HEK293 (cell line): ENCODE measurements at regions not wholly inside any gene's neighbourhood (a gene's known extent, or its start where the extent isn't known, plus 50 kb on each side); places are given as distances from the start of the nearest gene placed in this dataset.

Source experiments
- CTCF ChIA-PET: fragments of 350-600 bp; formaldehyde crosslinking; extraction: SDS; loops from one replicate; lab custom pipeline; 2021; ENCODE audit warnings: antibody characterized with exemption; lab: Yijun Ruan, JAX
- POLR2A ChIA-PET: fragments of 300-600 bp; formaldehyde crosslinking; extraction: SDS; loops from one replicate; lab custom pipeline; 2020; ENCODE audit warnings: antibody characterized with exemption, inconsistent platforms; lab: Yijun Ruan, JAX
- H3K27ac ChIP-seq: fragments of 200-500 bp; sonication (Bioruptor generic); 2 replicates; pipeline ENCODE4 v1.5.1; 2014; ENCODE audit warnings: low read depth, low read length, control low read depth, inconsistent platforms; ENCODE audit errors: extremely low read depth
- H3K36me3 ChIP-seq, 2 experiments: fragments of 200-500 bp in 1 of 2; sonication (Bioruptor generic) in 1 of 2; 1 replicate in 1 of 2; 2 replicates in 1 of 2; pipeline ENCODE4 v1.5.1; 2014 to 2017; ENCODE audit warnings: inconsistent platforms in 2 of 2, low read length in 2 of 2; ENCODE audit not compliant: control insufficient read depth in 2 of 2, insufficient read depth in 1 of 2
- H3K4me1 ChIP-seq: fragments of 200-500 bp; sonication (Bioruptor generic); 2 replicates; pipeline ENCODE4 v1.5.1; 2014; ENCODE audit warnings: mild to moderate bottlenecking, low read length, inconsistent platforms; ENCODE audit not compliant: control insufficient read depth, insufficient read depth
- H3K4me3 ChIP-seq: 2 replicates; pipeline ENCODE4 v1.5.1; 2011; ENCODE audit warnings: low read depth, mild to moderate bottlenecking, control low read depth, low read length, moderate library complexity
- H3K9me3 ChIP-seq: fragments of 200-500 bp; sonication (Bioruptor generic); 2 replicates; pipeline ENCODE4 v1.5.1; 2014; ENCODE audit warnings: low read depth, low read length, inconsistent platforms; ENCODE audit not compliant: control insufficient read depth, insufficient read depth
- AEBP2 ChIP-seq: fragments of 450-650 bp; formaldehyde crosslinking; IDR thresholded peaks from 2 replicates; pipeline ENCODE4 v1.5.1; 2016; ENCODE audit warnings: missing biosample characterization, missing genetic modification characterization, borderline replicate concordance
- GLI4 ChIP-seq: fragments of 450-650 bp; formaldehyde crosslinking; IDR thresholded peaks from 2 replicates; pipeline ENCODE4 v1.5.1; 2016; ENCODE audit warnings: missing biosample characterization, missing genetic modification characterization
- IKZF3 ChIP-seq: fragments of 450-650 bp; IDR thresholded peaks from 2 replicates; pipeline ENCODE4 v1.5.0; 2018; ENCODE audit warnings: missing biosample characterization, mild to moderate bottlenecking, missing genetic modification characterization, moderate library complexity
- KLF16 ChIP-seq: fragments of 450-650 bp; formaldehyde crosslinking; IDR thresholded peaks from 2 replicates; pipeline ENCODE4 v1.5.1; 2017; ENCODE audit warnings: missing biosample characterization, missing genetic modification characterization
- KLF17 ChIP-seq: fragments of 450-650 bp; formaldehyde crosslinking; IDR thresholded peaks from 2 replicates; pipeline ENCODE4 v1.5.1; 2016; ENCODE audit warnings: missing biosample characterization, missing genetic modification characterization
- MYNN ChIP-seq: fragments of 450-650 bp; formaldehyde crosslinking; IDR thresholded peaks from 2 replicates; pipeline ENCODE4 v1.5.1; 2016; ENCODE audit warnings: missing biosample characterization, missing genetic modification characterization, borderline replicate concordance
- PRDM6 ChIP-seq: fragments of 450-650 bp; formaldehyde crosslinking; IDR thresholded peaks from 2 replicates; pipeline ENCODE4 v1.5.1; 2017; ENCODE audit warnings: missing biosample characterization, missing genetic modification characterization
- SETDB1 ChIP-seq: IDR thresholded peaks from one replicate; pipeline ENCODE4 v1.6.1; 2017; ENCODE audit warnings: mild to moderate bottlenecking, low read length, moderate library complexity, mixed read lengths; ENCODE audit not compliant: insufficient read length
- ZBTB10 ChIP-seq: fragments of 450-650 bp; formaldehyde crosslinking; IDR thresholded peaks from 2 replicates; pipeline ENCODE4 v1.5.1; 2016; ENCODE audit warnings: missing biosample characterization, missing genetic modification characterization
- ZBTB26 ChIP-seq: fragments of 450-650 bp; formaldehyde crosslinking; optimal IDR thresholded peaks from 2 replicates; pipeline ENCODE3; 2016; ENCODE audit warnings: missing biosample characterization, mild to moderate bottlenecking, missing genetic modification characterization
- ZNF155 ChIP-seq: fragments of 450-650 bp; formaldehyde crosslinking; IDR thresholded peaks from 2 replicates; pipeline ENCODE4 v1.5.1; 2016; ENCODE audit warnings: missing biosample characterization, missing genetic modification characterization
- ZNF19 ChIP-seq: fragments of 450-650 bp; formaldehyde crosslinking; IDR thresholded peaks from 2 replicates; pipeline ENCODE4; 2016; ENCODE audit warnings: missing biosample characterization, missing genetic modification characterization, low read depth
- ZNF324 ChIP-seq: fragments of 450-650 bp; formaldehyde crosslinking; IDR thresholded peaks from 2 replicates; pipeline ENCODE4 v1.5.1; 2016; ENCODE audit warnings: missing biosample characterization, missing genetic modification characterization
- ZNF391 ChIP-seq: fragments of 450-650 bp; formaldehyde crosslinking; IDR thresholded peaks from 2 replicates; pipeline ENCODE4 v1.5.1; 2016; ENCODE audit warnings: low read depth, missing biosample characterization, missing genetic modification characterization, borderline replicate concordance
- ZNF658 ChIP-seq: fragments of 450-650 bp; formaldehyde crosslinking; IDR thresholded peaks from 2 replicates; pipeline ENCODE4; 2016; ENCODE audit warnings: missing biosample characterization, missing genetic modification characterization
- ZNF664 ChIP-seq: fragments of 450-650 bp; formaldehyde crosslinking; IDR thresholded peaks from 2 replicates; pipeline ENCODE4 v1.5.1; 2016; ENCODE audit warnings: missing biosample characterization, missing genetic modification characterization
- ZNF785 ChIP-seq: fragments of 450-650 bp; formaldehyde crosslinking; IDR thresholded peaks from 2 replicates; pipeline ENCODE4 v1.5.1; 2016; ENCODE audit warnings: missing biosample characterization, missing genetic modification characterization
- ZNF843 ChIP-seq: fragments of 450-650 bp; formaldehyde crosslinking; IDR thresholded peaks from 2 replicates; pipeline ENCODE4 v1.5.1; 2016; ENCODE audit warnings: missing biosample characterization, missing genetic modification characterization

- H3K9me3 ChIP-seq = no peaks in the 10 kb centered on the region
- CTCF ChIA-PET = no interaction called here
- no peak overlapping the region for H3K4me3 ChIP-seq
- no peak overlapping the region for H3K27ac ChIP-seq
- peaks cover 7% of the 10 kb centered on the region for H3K4me1 ChIP-seq
- POLR2A ChIA-PET = no interaction called here
- no peaks in the 10 kb centered on the region for H3K36me3 ChIP-seq
- TF ChIP-seq KLF17 (tag by site-specific recombination) (no peak), KLF16 (no peak), ZNF664 (tag by site-specific recombination) (no peak), ZNF391 (no peak), ZNF785 (tag by site-specific recombination) (no peak), ZNF324 (tag by site-specific recombination) (no peak), ZNF155 (tag by site-specific recombination) (no peak), GLI4 (tag by site-specific recombination) (no peak), ZNF658 (tag by site-specific recombination) (no peak), IKZF3 (tag by site-specific recombination) (no peak)
These were observed 107.5 kb upstream of the SERPINE2 start for GRCh38 chr2:224146356-224147160.

GRCh38 chr2:224145751-224146355 is 106.8 kb upstream of the SERPINE2 start:
- Histone ChIP-seq H3K9me3 (no peaks in the 10 kb centered on the region), H3K4me3 (no peak overlapping the region)
- TF ChIP-seq SETDB1 (peak; percentile 16), ZBTB26 (no peak)
- TF ChIP-seq, all 188 proteins: peak for 1
- H3K27ac ChIP-seq = no peak overlapping the region
- no peaks in the 10 kb centered on the region for H3K36me3 ChIP-seq
- ChIA-PET CTCF (no interaction called here), POLR2A (no interaction called here)
- peaks cover 7% of the 10 kb centered on the region for H3K4me1 ChIP-seq

- ChIA-PET POLR2A (no interaction called here), CTCF (interaction anchor here (1.1 to 1.3 kb wide), 2 partner anchors 150 to 173 kb away, joined by 3 to 4 read pairs; no protein-coding TSS in a partner anchor)
- Histone ChIP-seq H3K36me3 (no peaks in the 10 kb centered on the region), H3K9me3 (no peaks in the 10 kb centered on the region), H3K4me1 (peaks cover 7% of the 10 kb centered on the region), H3K4me3 (no peak overlapping the region), H3K27ac (no peak overlapping the region)
- TF ChIP-seq PRDM6 (tag by site-specific recombination) (no peak), AEBP2 (no peak), ZNF19 (tag by site-specific recombination) (no peak), ZNF843 (tag by site-specific recombination) (no peak), MYNN (tag by site-specific recombination) (no peak), ZBTB10 (tag by site-specific recombination) (no peak)
These were observed 104.4 kb upstream of the SERPINE2 start for GRCh38 chr2:224143526-224143925.
